ENCODE measurements at regions not wholly inside any gene's neighbourhood (a gene's known extent, or its start where the extent isn't known, plus 50 kb on each side); places are given as distances from the start of the nearest gene placed in this dataset.
A peak's percentile ranks its signal among the peaks of the same experiment; 100 is the strongest.

- DNase-seq (ENCODE audit: low read depth in 4 of 4, low spot score in 2 of 4), result no peak
Observed at GRCh38 chr1:194517567-194517966, 1331.2 kb upstream of the B3GALT2 start.

- no peak for DNase-seq (ENCODE audit: low read depth in 4 of 4, low spot score in 2 of 4)
Observed at GRCh38 chr1:194515916-194516315, 1329.5 kb upstream of the B3GALT2 start.

- DNase-seq (ENCODE audit: low read depth in 4 of 4, low spot score in 2 of 4), result no peak
Observed at GRCh38 chr1:194512957-194513356, 1326.5 kb upstream of the B3GALT2 start.

- DNase-seq (ENCODE audit: low read depth in 4 of 4, low spot score in 2 of 4), result no peak
Observed at GRCh38 chr1:194512345-194512744, 1325.9 kb upstream of the B3GALT2 start.

- no peak for DNase-seq (ENCODE audit: low read depth in 4 of 4, low spot score in 2 of 4)
Observed at GRCh38 chr1:194503209-194503608, 1316.8 kb upstream of the B3GALT2 start.

- DNase-seq (ENCODE audit: low read depth in 4 of 4, low spot score in 2 of 4), result no peak
Observed at GRCh38 chr1:194495434-194495833, 1309.0 kb upstream of the B3GALT2 start.

GRCh38 chr1:194487172-194487571, 1300.8 kb upstream of the B3GALT2 start:
- DNase-seq (ENCODE audit: low read depth in 4 of 4, low spot score in 2 of 4), result no peak

GRCh38 chr1:194485432-194485831, 1299.0 kb upstream of the B3GALT2 start:
- DNase-seq (ENCODE audit: low read depth in 4 of 4, low spot score in 2 of 4), result no peak

GRCh38 chr1:194478731-194479130, 1292.3 kb upstream of the B3GALT2 start:
- DNase-seq (ENCODE audit: low read depth in 4 of 4, low spot score in 2 of 4), result no peak

GRCh38 chr1:194477908-194478307, 1291.5 kb upstream of the B3GALT2 start:
- DNase-seq (ENCODE audit: low read depth in 4 of 4, low spot score in 2 of 4), result no peak

GRCh38 chr1:194476872-194477271, 1290.5 kb upstream of the B3GALT2 start:
- DNase-seq (ENCODE audit: low read depth in 4 of 4, low spot score in 2 of 4), result no peak

- DNase-seq (ENCODE audit: low read depth in 4 of 4, low spot score in 2 of 4), result peak in 2 of 4 donors; percentile 1 to 6
Observed at GRCh38 chr1:194476351-194476750, 1289.9 kb upstream of the B3GALT2 start.

GRCh38 chr1:194474701-194475100, 1288.3 kb upstream of the B3GALT2 start:
- no peak for DNase-seq (ENCODE audit: low read depth in 4 of 4, low spot score in 2 of 4)

- DNase-seq (ENCODE audit: low read depth in 4 of 4, low spot score in 2 of 4), result no peak
Observed at GRCh38 chr1:194473766-194474165, 1287.4 kb upstream of the B3GALT2 start.

- DNase-seq (ENCODE audit: low read depth in 4 of 4, low spot score in 2 of 4), result no peak
Observed at GRCh38 chr1:194469282-194469681, 1282.9 kb upstream of the B3GALT2 start.

GRCh38 chr1:194466706-194467105, 1280.3 kb upstream of the B3GALT2 start:
- no peak for DNase-seq (ENCODE audit: low read depth in 4 of 4, low spot score in 2 of 4)

- no peak for DNase-seq (ENCODE audit: low read depth in 4 of 4, low spot score in 2 of 4)
Observed at GRCh38 chr1:194447636-194448035, 1261.2 kb upstream of the B3GALT2 start.

- no peak for DNase-seq (ENCODE audit: low read depth in 4 of 4, low spot score in 2 of 4)
Observed at GRCh38 chr1:194445244-194445643, 1258.8 kb upstream of the B3GALT2 start.

GRCh38 chr1:194442901-194443575, 1256.6 kb upstream of the B3GALT2 start:
- DNase-seq (ENCODE audit: low read depth in 4 of 4, low spot score in 2 of 4), result no peak

GRCh38 chr1:194437135-194437534, 1250.7 kb upstream of the B3GALT2 start:
- no peak for DNase-seq (ENCODE audit: low read depth in 4 of 4, low spot score in 2 of 4)

GRCh38 chr1:194431121-194431520, 1244.7 kb upstream of the B3GALT2 start:
- DNase-seq (ENCODE audit: low read depth in 4 of 4, low spot score in 2 of 4), result no peak

- DNase-seq (ENCODE audit: low read depth in 4 of 4, low spot score in 2 of 4), result no peak
Observed at GRCh38 chr1:194420706-194421105, 1234.3 kb upstream of the B3GALT2 start.

- DNase-seq (ENCODE audit: low read depth in 4 of 4, low spot score in 2 of 4), result no peak
Observed at GRCh38 chr1:194419721-194420120, 1233.3 kb upstream of the B3GALT2 start.

Data from left renal cortex interstitium (tissue), 4 donors.